WI38 (cell line): ENCODE measurements at regions not wholly inside any gene's neighbourhood (a gene's known extent, or its start where the extent isn't known, plus 50 kb on each side); places are given as distances from the start of the nearest gene placed in this dataset.

ENCODE experiments used
- H3K4me3 ChIP-seq: 2 replicates; pipeline ENCODE4 v1.5.1; 2011; ENCODE audit warnings: low read depth, mild to moderate bottlenecking, control low read depth, low read length
- TF ChIP-seq, protein P1 (sequence below): IDR thresholded peaks from 2 replicates; pipeline ENCODE4 v1.5.1; 2012; ENCODE audit warnings: low read depth, mild to moderate bottlenecking, control low read depth, low read length

DNA sequence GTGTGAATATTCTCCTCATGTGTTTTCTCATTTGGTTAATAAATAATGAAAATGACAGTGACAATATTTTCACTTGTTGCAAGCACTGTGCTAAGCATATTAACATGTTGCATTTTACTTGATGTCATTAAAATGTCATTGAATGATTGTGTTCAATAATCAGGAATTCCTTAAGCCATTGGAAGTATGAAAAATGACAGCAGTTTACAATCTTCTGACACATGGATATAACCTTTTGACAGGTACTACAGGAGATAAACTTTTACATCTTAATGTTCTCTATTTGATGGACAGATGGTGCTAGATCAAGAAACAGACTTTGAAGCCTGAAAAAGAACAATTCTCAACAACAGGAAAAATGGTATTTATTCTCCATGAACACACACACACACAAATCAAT lies 1138.3 kb downstream of the ROBO2 start:
- TF ChIP-seq, protein P1, sequence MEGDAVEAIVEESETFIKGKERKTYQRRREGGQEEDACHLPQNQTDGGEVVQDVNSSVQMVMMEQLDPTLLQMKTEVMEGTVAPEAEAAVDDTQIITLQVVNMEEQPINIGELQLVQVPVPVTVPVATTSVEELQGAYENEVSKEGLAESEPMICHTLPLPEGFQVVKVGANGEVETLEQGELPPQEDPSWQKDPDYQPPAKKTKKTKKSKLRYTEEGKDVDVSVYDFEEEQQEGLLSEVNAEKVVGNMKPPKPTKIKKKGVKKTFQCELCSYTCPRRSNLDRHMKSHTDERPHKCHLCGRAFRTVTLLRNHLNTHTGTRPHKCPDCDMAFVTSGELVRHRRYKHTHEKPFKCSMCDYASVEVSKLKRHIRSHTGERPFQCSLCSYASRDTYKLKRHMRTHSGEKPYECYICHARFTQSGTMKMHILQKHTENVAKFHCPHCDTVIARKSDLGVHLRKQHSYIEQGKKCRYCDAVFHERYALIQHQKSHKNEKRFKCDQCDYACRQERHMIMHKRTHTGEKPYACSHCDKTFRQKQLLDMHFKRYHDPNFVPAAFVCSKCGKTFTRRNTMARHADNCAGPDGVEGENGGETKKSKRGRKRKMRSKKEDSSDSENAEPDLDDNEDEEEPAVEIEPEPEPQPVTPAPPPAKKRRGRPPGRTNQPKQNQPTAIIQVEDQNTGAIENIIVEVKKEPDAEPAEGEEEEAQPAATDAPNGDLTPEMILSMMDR, result no peak
- no peak overlapping the region for H3K4me3 ChIP-seq

DNA sequence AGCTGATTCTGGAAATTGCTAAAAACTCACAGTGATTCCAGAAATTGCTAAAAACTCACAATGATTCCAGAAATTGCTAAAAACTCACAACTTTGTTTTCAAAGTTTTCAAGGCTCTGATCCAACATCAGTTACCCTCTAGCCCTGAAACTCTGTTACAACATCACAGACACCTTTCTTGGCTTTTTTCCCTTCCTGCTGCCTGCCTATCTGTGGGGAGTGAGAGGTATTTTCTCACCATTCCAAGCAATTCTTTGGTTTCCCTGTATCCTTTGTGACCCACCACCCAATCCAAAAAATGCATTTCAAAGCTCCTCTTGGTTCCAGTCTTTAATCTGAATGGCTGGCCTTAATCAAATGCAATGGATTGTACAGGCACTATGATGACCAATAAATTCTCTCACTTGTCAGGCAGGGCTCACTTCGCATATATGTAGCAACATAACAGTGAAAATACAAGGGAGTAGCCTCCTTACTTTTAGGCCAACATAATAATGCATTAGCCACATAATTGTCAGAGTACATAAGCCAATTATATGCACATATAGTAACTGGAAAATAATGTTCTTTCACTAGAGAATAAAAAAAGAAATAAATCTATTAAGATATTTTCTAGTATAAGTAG lies 1139.0 kb downstream of the ROBO2 start:
- TF ChIP-seq, protein P1, result no peak
- no peak overlapping the region for H3K4me3 ChIP-seq

DNA sequence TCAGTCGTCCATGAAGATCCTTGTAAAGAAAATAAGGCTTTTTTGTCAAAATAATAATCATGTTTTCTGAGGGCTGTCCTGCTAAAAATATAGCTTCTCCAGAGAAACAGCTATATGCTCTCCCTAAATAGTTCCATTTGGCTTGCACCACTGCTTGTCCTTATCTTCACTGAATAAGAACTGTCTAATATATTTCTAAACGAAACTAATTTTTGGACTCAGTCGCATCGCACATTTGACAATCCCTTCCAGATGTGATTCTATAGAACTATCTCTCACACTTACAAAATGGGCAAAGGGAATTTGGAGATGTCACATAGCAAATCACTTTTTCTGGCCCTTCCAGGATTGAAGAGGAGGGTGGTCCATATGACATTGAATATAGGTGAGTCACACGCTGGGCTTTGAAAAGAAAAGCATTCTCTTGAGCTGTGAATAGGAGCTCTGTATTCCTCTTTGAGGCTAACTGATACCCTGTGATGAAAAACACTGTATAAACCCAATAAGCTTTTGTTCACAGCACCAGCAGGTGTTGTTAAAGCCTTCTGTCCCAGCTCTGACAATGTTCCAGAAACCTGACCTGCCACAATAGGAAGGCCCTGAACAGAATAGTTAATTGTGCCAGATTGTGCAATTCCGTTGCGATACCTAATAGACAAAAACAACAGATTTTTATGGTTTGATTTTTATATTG lies 1144.2 kb downstream of the ROBO2 start:
- TF ChIP-seq, protein P1, result no peak
- 0 out of 2 replicates have a peak overlapping the region, but pooled peaks have one; percentile 14 for H3K4me3 ChIP-seq

DNA sequence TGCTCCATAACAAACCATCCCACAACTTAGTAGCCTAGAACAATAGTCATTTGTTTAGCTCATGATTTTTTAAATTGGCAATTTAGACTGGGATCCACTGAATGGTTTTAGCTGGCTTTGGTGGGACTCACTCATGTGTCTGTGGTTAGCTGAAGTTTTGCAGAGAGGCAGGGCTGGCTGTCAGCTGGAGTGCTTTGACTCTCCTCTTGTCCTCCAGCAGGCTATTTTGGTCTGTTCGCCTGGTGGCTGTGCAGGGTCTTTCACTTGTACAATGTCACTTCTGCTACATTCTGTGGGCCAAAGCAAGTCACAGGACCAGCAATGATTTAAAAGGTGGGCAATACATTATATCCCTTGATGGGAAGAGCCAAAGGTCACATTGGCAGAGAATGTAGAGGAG lies 1146.5 kb downstream of the ROBO2 start:
- TF ChIP-seq, protein P1, result no peak
- no peak overlapping the region for H3K4me3 ChIP-seq

DNA sequence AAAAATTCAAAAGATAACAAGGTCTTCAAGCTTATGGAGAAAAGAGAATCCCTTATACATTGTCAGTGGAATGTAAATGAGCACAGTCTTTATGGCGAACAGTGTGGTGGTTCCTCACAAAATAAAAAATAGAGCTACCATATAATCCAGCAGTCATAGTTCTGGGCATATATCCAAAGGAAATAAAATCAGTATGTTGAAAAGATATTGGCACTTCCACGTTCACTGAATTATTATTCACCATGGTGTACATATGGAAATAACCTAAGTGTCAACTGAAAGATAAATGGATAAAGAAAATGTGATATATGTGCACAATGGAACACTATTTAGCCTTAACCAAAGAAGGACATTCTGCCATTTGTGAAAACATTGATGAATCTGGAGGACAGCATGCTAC lies 1161.2 kb downstream of the ROBO2 start:
- H3K4me3 ChIP-seq, result no peak overlapping the region
- TF ChIP-seq, protein P1, result no peak

DNA sequence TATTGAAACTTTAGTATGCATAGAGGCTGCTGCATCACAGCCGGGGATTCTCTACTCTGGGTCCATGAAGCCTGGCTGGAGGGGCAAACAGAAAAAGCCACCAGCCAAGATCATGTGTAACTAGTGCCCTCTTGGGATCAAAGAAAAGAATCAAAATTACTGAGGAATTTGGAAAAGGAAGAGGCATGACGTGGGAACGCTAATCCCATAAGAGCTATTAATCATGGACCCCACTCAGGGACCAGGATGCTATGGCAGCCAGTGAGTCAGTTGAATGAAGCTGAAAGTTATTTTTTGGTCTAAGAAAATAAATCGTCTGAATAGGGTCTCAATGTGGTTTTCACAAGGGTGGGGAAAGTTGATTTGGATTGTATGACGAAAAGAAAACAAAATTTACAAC lies 1165.1 kb downstream of the ROBO2 start:
- TF ChIP-seq, protein P1, result no peak
- H3K4me3 ChIP-seq, result peak overlapping the region; percentile 31

DNA sequence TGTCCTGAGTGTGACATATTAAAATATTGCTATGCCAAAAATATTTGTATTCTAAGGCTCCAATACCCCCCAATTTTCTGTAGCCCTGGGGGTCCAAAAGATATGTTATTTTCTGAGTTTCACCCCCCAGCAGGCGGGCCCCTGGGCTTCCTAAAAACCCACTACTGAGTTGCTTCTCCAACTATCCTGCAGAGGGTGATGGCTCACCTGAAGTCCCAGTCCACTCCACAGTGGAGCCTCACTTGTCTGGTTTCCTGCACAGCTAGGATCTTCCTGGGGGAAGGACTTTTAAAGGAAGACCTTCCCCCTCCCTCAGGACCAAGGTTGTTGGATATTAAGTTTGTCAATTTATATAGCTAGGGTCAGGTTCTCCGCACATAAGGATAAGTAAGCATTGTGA lies 1181.4 kb downstream of the ROBO2 start:
- H3K4me3 ChIP-seq, result no peak overlapping the region
- TF ChIP-seq, protein P1, result no peak
